A549 (cell line): ENCODE measurements at regions not wholly inside any gene's neighbourhood (a gene's known extent, or its start where the extent isn't known, plus 50 kb on each side); places are given as distances from the start of the nearest gene placed in this dataset.

ENCODE experiments used
- BHLHE40 ChIP-seq: IDR thresholded peaks from 2 replicates; pipeline ENCODE4 v1.6.1; 2012; ENCODE audit warnings: low read depth, low read length, inconsistent platforms
- CHD2 ChIP-seq: fragments of 150-350 bp; IDR thresholded peaks from 2 replicates; pipeline ENCODE4 v1.6.1; 2014; ENCODE audit warnings: low read length; ENCODE audit not compliant: partially characterized antibody
- EHF ChIP-seq: fragments of 250-450 bp; sonication (Bioruptor Pico); IDR thresholded peaks from 2 replicates; pipeline ENCODE4 v1.5.0; 2020; ENCODE audit warnings: mild to moderate bottlenecking
- EP300 ChIP-seq, 2 experiments: fragments of >200 bp; sonication (Bioruptor Twin); formaldehyde crosslinking; IDR thresholded peaks; 2 replicates in 1 of 2; 3 replicates in 1 of 2; pipeline ENCODE4 v1.6.1; 2016 to 2017
- FOSL2 ChIP-seq, 2 experiments: fragments of 450-650 bp in 1 of 2; fragments of >200 bp in 1 of 2; sonication (Bioruptor Twin) in 1 of 2; formaldehyde crosslinking; IDR thresholded peaks; 2 replicates each; pipeline versions ENCODE4 v1.5.0 to v1.6.1; 2016 to 2020; ENCODE audit warnings: mild to moderate bottlenecking in 1 of 2, moderate library complexity in 1 of 2
- GATA3 ChIP-seq: IDR thresholded peaks from 2 replicates; pipeline ENCODE4 v1.6.1; 2012; ENCODE audit warnings: borderline replicate concordance
- MYC ChIP-seq: IDR thresholded peaks from 2 replicates; pipeline ENCODE4 v1.6.1; 2012; ENCODE audit warnings: mild to moderate bottlenecking, inconsistent platforms, low read length, improper control_type of control experiment, borderline replicate concordance
- POLR2A ChIP-seq: IDR thresholded peaks from 2 replicates; pipeline ENCODE4 v1.6.1; 2012; ENCODE audit warnings: mild to moderate bottlenecking, low read length
- ZC3H11A ChIP-seq: fragments of 450-650 bp; IDR thresholded peaks from 2 replicates; pipeline ENCODE4 v1.6.1; 2014; ENCODE audit warnings: antibody characterized with exemption, mild to moderate bottlenecking
- TF ChIP-seq, protein P1 (sequence below): fragments of >200 bp; sonication (Bioruptor Twin); formaldehyde crosslinking; IDR thresholded peaks from 3 replicates; pipeline ENCODE4 v1.5.1; 2016
- TF ChIP-seq, protein P2 (sequence below): IDR thresholded peaks from 2 replicates; pipeline ENCODE4 v1.6.1; 2012; ENCODE audit warnings: low read depth, borderline replicate concordance
- TF ChIP-seq, protein P3 (sequence below): fragments of 200-600 bp; sonication (generic); IDR thresholded peaks from 2 replicates; pipeline ENCODE4 v1.6.1; 2016; ENCODE audit warnings: antibody characterized with exemption, mild to moderate bottlenecking, moderate library complexity

DNA sequence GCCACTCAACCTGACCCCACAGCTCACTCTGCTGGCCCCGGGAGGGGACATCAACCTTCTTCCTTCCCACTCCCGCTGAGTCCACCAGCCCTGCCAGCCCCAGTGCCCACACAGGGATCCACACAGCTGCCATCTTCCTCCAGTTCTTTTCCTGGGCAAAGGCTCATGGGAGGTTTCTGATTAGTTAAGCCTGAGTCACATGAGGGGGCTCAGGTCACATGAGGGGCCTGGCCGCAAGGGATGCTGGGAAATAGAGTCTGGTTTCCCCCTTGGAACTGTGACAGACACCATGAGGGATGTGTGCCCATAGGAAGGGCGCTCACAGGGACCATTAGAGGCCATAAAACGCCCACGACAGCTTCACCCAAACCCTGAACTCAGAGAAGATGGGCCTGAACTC is 228.7 kb upstream of the SFSWAP start:
- TF ChIP-seq, protein P1, sequence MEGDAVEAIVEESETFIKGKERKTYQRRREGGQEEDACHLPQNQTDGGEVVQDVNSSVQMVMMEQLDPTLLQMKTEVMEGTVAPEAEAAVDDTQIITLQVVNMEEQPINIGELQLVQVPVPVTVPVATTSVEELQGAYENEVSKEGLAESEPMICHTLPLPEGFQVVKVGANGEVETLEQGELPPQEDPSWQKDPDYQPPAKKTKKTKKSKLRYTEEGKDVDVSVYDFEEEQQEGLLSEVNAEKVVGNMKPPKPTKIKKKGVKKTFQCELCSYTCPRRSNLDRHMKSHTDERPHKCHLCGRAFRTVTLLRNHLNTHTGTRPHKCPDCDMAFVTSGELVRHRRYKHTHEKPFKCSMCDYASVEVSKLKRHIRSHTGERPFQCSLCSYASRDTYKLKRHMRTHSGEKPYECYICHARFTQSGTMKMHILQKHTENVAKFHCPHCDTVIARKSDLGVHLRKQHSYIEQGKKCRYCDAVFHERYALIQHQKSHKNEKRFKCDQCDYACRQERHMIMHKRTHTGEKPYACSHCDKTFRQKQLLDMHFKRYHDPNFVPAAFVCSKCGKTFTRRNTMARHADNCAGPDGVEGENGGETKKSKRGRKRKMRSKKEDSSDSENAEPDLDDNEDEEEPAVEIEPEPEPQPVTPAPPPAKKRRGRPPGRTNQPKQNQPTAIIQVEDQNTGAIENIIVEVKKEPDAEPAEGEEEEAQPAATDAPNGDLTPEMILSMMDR: no peak
- TF ChIP-seq MYC (no peak), EP300 (IDR thresholded peaks at IDR 0.05) (no peak), BHLHE40 (no peak), POLR2A (no peak), ZC3H11A (no peak), CHD2 (no peak), EHF (CRISPR knock-in tag) (no peak), FOSL2 (IDR thresholded peaks at IDR 0.05) (no peak), FOSL2 (CRISPR knock-in tag; IDR thresholded peaks at IDR 0.05) (no peak), GATA3 (no peak)
- TF ChIP-seq, protein P2, sequence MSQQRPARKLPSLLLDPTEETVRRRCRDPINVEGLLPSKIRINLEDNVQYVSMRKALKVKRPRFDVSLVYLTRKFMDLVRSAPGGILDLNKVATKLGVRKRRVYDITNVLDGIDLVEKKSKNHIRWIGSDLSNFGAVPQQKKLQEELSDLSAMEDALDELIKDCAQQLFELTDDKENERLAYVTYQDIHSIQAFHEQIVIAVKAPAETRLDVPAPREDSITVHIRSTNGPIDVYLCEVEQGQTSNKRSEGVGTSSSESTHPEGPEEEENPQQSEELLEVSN: no peak
- TF ChIP-seq, protein P3, sequence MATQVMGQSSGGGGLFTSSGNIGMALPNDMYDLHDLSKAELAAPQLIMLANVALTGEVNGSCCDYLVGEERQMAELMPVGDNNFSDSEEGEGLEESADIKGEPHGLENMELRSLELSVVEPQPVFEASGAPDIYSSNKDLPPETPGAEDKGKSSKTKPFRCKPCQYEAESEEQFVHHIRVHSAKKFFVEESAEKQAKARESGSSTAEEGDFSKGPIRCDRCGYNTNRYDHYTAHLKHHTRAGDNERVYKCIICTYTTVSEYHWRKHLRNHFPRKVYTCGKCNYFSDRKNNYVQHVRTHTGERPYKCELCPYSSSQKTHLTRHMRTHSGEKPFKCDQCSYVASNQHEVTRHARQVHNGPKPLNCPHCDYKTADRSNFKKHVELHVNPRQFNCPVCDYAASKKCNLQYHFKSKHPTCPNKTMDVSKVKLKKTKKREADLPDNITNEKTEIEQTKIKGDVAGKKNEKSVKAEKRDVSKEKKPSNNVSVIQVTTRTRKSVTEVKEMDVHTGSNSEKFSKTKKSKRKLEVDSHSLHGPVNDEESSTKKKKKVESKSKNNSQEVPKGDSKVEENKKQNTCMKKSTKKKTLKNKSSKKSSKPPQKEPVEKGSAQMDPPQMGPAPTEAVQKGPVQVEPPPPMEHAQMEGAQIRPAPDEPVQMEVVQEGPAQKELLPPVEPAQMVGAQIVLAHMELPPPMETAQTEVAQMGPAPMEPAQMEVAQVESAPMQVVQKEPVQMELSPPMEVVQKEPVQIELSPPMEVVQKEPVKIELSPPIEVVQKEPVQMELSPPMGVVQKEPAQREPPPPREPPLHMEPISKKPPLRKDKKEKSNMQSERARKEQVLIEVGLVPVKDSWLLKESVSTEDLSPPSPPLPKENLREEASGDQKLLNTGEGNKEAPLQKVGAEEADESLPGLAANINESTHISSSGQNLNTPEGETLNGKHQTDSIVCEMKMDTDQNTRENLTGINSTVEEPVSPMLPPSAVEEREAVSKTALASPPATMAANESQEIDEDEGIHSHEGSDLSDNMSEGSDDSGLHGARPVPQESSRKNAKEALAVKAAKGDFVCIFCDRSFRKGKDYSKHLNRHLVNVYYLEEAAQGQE: no peak
